Hematopoietic multipotent progenitor cell treated with erythropoietin and hydrocortisone succinate and interleukin-3 and kit ligand, for 15 days (in vitro differentiated cells): ENCODE measurements at regions not wholly inside any gene's neighbourhood (a gene's known extent, or its start where the extent isn't known, plus 50 kb on each side); places are given as distances from the start of the nearest gene placed in this dataset.

Source experiments
- DNase-seq: peaks from one replicate; pipeline ENCODE4 v3.0.0-alpha.2; 2015; ENCODE audit warnings: low spot score

GRCh38 chr12:59839514-59839913 is 243.7 kb downstream of the SLC16A7 start:
- no peak for DNase-seq

GRCh38 chr12:59843260-59843843 is 247.5 kb downstream of the SLC16A7 start:
- no peak for DNase-seq

- no peak for DNase-seq
Observed at GRCh38 chr12:59844750-59845149, 248.9 kb downstream of the SLC16A7 start.

GRCh38 chr12:59845293-59845692 is 249.5 kb downstream of the SLC16A7 start:
- DNase-seq = no peak

- DNase-seq = no peak
Observed at GRCh38 chr12:59847127-59847526, 251.3 kb downstream of the SLC16A7 start.

- no peak for DNase-seq
Observed at GRCh38 chr12:59850268-59850667, 254.4 kb downstream of the SLC16A7 start.

- DNase-seq = no peak
Observed at GRCh38 chr12:59858508-59859170, 262.8 kb downstream of the SLC16A7 start.

- DNase-seq = no peak
Observed at GRCh38 chr12:59859171-59859510, 263.3 kb downstream of the SLC16A7 start.

- no peak for DNase-seq
Observed at GRCh38 chr12:59861635-59862034, 265.8 kb downstream of the SLC16A7 start.

- no peak for DNase-seq
Observed at GRCh38 chr12:59867055-59867454, 271.2 kb downstream of the SLC16A7 start.

GRCh38 chr12:59867689-59868088 is 271.9 kb downstream of the SLC16A7 start:
- no peak for DNase-seq

GRCh38 chr12:59871779-59872178 is 275.9 kb downstream of the SLC16A7 start:
- no peak for DNase-seq

GRCh38 chr12:59873136-59873535 is 277.3 kb downstream of the SLC16A7 start:
- no peak for DNase-seq

- DNase-seq = no peak
Observed at GRCh38 chr12:59874781-59875180, 279.0 kb downstream of the SLC16A7 start.

GRCh38 chr12:59886131-59886733 is 290.4 kb downstream of the SLC16A7 start:
- no peak for DNase-seq

- no peak for DNase-seq
Observed at GRCh38 chr12:59887178-59887577, 291.3 kb downstream of the SLC16A7 start.

GRCh38 chr12:59890896-59891579 is 295.2 kb downstream of the SLC16A7 start:
- no peak for DNase-seq

GRCh38 chr12:59895166-59895775 is 299.4 kb downstream of the SLC16A7 start:
- DNase-seq = no peak

GRCh38 chr12:59904874-59905521 is 309.2 kb downstream of the SLC16A7 start:
- DNase-seq = no peak

- no peak for DNase-seq
Observed at GRCh38 chr12:59911516-59911915, 315.7 kb downstream of the SLC16A7 start.

- DNase-seq = no peak
Observed at GRCh38 chr12:59916988-59917387, 321.2 kb downstream of the SLC16A7 start.

GRCh38 chr12:59927032-59927431 is 331.2 kb downstream of the SLC16A7 start:
- no peak for DNase-seq
